H1 (cell line): ENCODE measurements at regions not wholly inside any gene's neighbourhood (a gene's known extent, or its start where the extent isn't known, plus 50 kb on each side); places are given as distances from the start of the nearest gene placed in this dataset.

ENCODE experiments used
- CTCF ChIA-PET: fragments of 300-600 bp; sonication (Branson Sonifier 250); formaldehyde crosslinking; loops from one replicate; lab custom pipeline; 2021; ENCODE audit not compliant: partially characterized antibody; lab: Charles Lee
- POLR2A ChIA-PET: fragments of 300-600 bp; sonication (Branson Sonifier 250); formaldehyde crosslinking; loops from one replicate; lab custom pipeline; 2021; ENCODE audit warnings: inconsistent platforms; ENCODE audit not compliant: partially characterized antibody; lab: Charles Lee
- DNase-seq, 2 experiments: peaks; one replicate each; pipeline versions ENCODE4 v3.0.0 to v3.0.0-alpha.2; 2010 to 2022; ENCODE audit warnings: low spot score in 2 of 2, low read depth in 1 of 2, mixed read lengths in 1 of 2
- FAIRE-seq: peaks from 2 replicates; lab custom pipeline; 2011; peaks lifted over from hg19 to GRCh38; lab: Jason Lieb, UNC
- H2AFZ ChIP-seq: 2 replicates; pipeline ENCODE4 v1.8.1; 2012; ENCODE audit warnings: low read length, inconsistent platforms
- H2AK5ac ChIP-seq: 2 replicates; pipeline ENCODE4 v1.6.1; 2013; ENCODE audit warnings: low read depth, low read length
- H2BK120ac ChIP-seq: replicated peaks from 2 replicates; pipeline ENCODE3; 2013; ENCODE audit warnings: low read depth, low read length, inconsistent platforms
- H2BK12ac ChIP-seq: 2 replicates; pipeline ENCODE4 v1.6.1; 2013; ENCODE audit warnings: low read depth, low read length
- H2BK15ac ChIP-seq: 2 replicates; pipeline ENCODE4 v1.6.1; 2013; ENCODE audit warnings: low read length
- H2BK20ac ChIP-seq: 2 replicates; pipeline ENCODE4 v1.6.1; 2013; ENCODE audit warnings: low read length
- H2BK5ac ChIP-seq: 2 replicates; pipeline ENCODE4 v1.6.1; 2013; ENCODE audit warnings: low read depth, low read length
- H3K14ac ChIP-seq: 2 replicates; pipeline ENCODE4 v1.6.1; 2013; ENCODE audit warnings: inconsistent platforms; ENCODE audit not compliant: insufficient read length
- H3K18ac ChIP-seq: 2 replicates; pipeline ENCODE4 v1.6.1; 2013; ENCODE audit warnings: low read length; ENCODE audit errors: extremely low read depth
- H3K23ac ChIP-seq: 2 replicates; pipeline ENCODE4 v1.6.1; 2013; ENCODE audit warnings: inconsistent platforms; ENCODE audit not compliant: insufficient read length
- H3K23me2 ChIP-seq: 2 replicates; pipeline ENCODE4 v1.6.1; 2013; ENCODE audit warnings: low read depth, low read length
- H3K27ac ChIP-seq: 2 replicates; pipeline ENCODE4 v1.6.1; 2011; ENCODE audit warnings: low read depth, low read length, inconsistent platforms
- H3K27me3 ChIP-seq, 4 experiments: replicated peaks in 1 of 4; 1 replicate in 1 of 4; 2 replicates in 3 of 4; pipeline versions ENCODE4 v1.6.1 to v1.8.1; 2011 to 2013; ENCODE audit warnings: low read length in 3 of 4, mild to moderate bottlenecking in 3 of 4, inconsistent platforms in 2 of 4, mixed read lengths in 2 of 4, moderate library complexity in 1 of 4; ENCODE audit not compliant: control insufficient read depth in 3 of 4, insufficient read depth in 3 of 4; ENCODE audit errors: extremely low read depth in 1 of 4
- H3K36me3 ChIP-seq, 4 experiments: 2 replicates each; pipeline versions ENCODE4 v1.6.1 to v1.8.1; 2011 to 2013; ENCODE audit warnings: mild to moderate bottlenecking in 4 of 4, low read length in 3 of 4, moderate library complexity in 2 of 4, control low read depth in 1 of 4, inconsistent platforms in 1 of 4; ENCODE audit not compliant: insufficient read depth in 4 of 4, control insufficient read depth in 2 of 4
- H3K4ac ChIP-seq: replicated peaks from 2 replicates; pipeline ENCODE3; 2013; ENCODE audit warnings: low read length, low read depth, mixed read lengths, inconsistent platforms; ENCODE audit not compliant: insufficient read length
- H3K4me1 ChIP-seq, 4 experiments: replicated peaks in 1 of 4; 1 replicate in 1 of 4; 2 replicates in 3 of 4; pipeline versions ENCODE4 v1.6.1 to v1.8.1; 2011 to 2013; ENCODE audit warnings: low read length in 3 of 4, inconsistent platforms in 2 of 4, mixed read lengths in 1 of 4; ENCODE audit not compliant: insufficient read depth in 4 of 4, control insufficient read depth in 3 of 4
- H3K4me2 ChIP-seq, 2 experiments: 2 replicates each; pipeline versions ENCODE4 v1.6.1 to v1.8.1; 2011 to 2013; ENCODE audit warnings: low read depth in 2 of 2, low read length in 2 of 2, control low read depth in 1 of 2, inconsistent platforms in 1 of 2, mild to moderate bottlenecking in 1 of 2; ENCODE audit not compliant: insufficient read depth in 1 of 2
- H3K4me3 ChIP-seq, 4 experiments: fragments of 200-600, 300-600 bp in 1 of 4; sonication (generic), shearing (Covaris generic), sonication (Bioruptor Twin) in 1 of 4; 2 replicates each; pipeline versions ENCODE4 v1.5.1 to v1.8.1; 2011 to 2016; ENCODE audit warnings: low read length in 4 of 4, low read depth in 3 of 4, control low read depth in 2 of 4, inconsistent platforms in 2 of 4, mild to moderate bottlenecking in 2 of 4, mixed read lengths in 1 of 4, moderate library complexity in 1 of 4; ENCODE audit not compliant: insufficient read depth in 2 of 4; ENCODE audit errors: extremely low read depth in 1 of 4
- H3K56ac ChIP-seq: replicated peaks from 2 replicates; pipeline ENCODE3; 2013; ENCODE audit warnings: low read depth, mild to moderate bottlenecking, mixed read lengths, low read length, inconsistent platforms; ENCODE audit not compliant: insufficient read length
- H3K79me1 ChIP-seq: 2 replicates; pipeline ENCODE4 v1.6.1; 2013; ENCODE audit warnings: low read depth, low read length, control low read depth
- H3K79me2 ChIP-seq, 2 experiments: 2 replicates each; pipeline versions ENCODE4 v1.6.1 to v1.8.1; 2012 to 2013; ENCODE audit warnings: low read length in 2 of 2, mild to moderate bottlenecking in 2 of 2, inconsistent platforms in 1 of 2; ENCODE audit not compliant: insufficient read depth in 2 of 2, control insufficient read depth in 1 of 2
- H3K9ac ChIP-seq, 4 experiments: replicated peaks in 1 of 4; 1 replicate in 1 of 4; 2 replicates in 3 of 4; pipeline versions ENCODE4 v1.6.1 to v1.8.1; 2011 to 2013; ENCODE audit warnings: low read depth in 3 of 4, low read length in 3 of 4, control low read depth in 2 of 4, mild to moderate bottlenecking in 2 of 4, moderate library complexity in 2 of 4, inconsistent platforms in 1 of 4; ENCODE audit errors: extremely low read depth in 1 of 4
- H3K9me3 ChIP-seq, 2 experiments: 2 replicates each; pipeline versions ENCODE4 v1.6.1 to v1.8.1; 2012 to 2013; ENCODE audit warnings: mild to moderate bottlenecking in 2 of 2, moderate library complexity in 2 of 2, control low read depth in 1 of 2, inconsistent platforms in 1 of 2, low read depth in 1 of 2, low read length in 1 of 2, mixed read lengths in 1 of 2; ENCODE audit not compliant: insufficient read depth in 2 of 2
- H4K20me1 ChIP-seq, 2 experiments: replicated peaks in 1 of 2; 2 replicates each; pipeline versions ENCODE3 to v1.8.1; 2011 to 2013; ENCODE audit warnings: inconsistent platforms in 2 of 2, low read length in 2 of 2, mild to moderate bottlenecking in 1 of 2; ENCODE audit not compliant: insufficient read depth in 2 of 2, control insufficient read depth in 1 of 2
- H4K5ac ChIP-seq: 2 replicates; pipeline ENCODE4 v1.6.1; 2013; ENCODE audit warnings: low read length, low read depth, mixed read lengths, inconsistent platforms; ENCODE audit not compliant: insufficient read length
- H4K8ac ChIP-seq: 2 replicates; pipeline ENCODE4 v1.8.0; 2013; ENCODE audit warnings: mild to moderate bottlenecking, moderate library complexity, low read length, inconsistent platforms; ENCODE audit not compliant: insufficient read depth; ENCODE audit errors: extremely low read depth
- H4K91ac ChIP-seq: replicated peaks from 2 replicates; pipeline ENCODE3; 2013; ENCODE audit warnings: low read length, mixed read lengths, inconsistent platforms; ENCODE audit not compliant: insufficient read length
- CEBPB ChIP-seq: IDR thresholded peaks from 2 replicates; pipeline ENCODE4 v1.6.1; 2012; ENCODE audit warnings: low read depth, low read length
- EZH2 ChIP-seq: fragments of 200-600 bp; sonication (generic); IDR thresholded peaks from 2 replicates; pipeline ENCODE4 v1.7.1; 2012; ENCODE audit warnings: low read depth, mild to moderate bottlenecking, moderate library complexity, low read length, inconsistent platforms; ENCODE audit not compliant: severe bottlenecking
- WGBS, 2 experiments: shearing (Covaris generic) in 1 of 2; methylation state at CpG; one replicate each; pipeline versions ENCODE4 v1.1.6 to v1.1.7; 2013 to 2015; ENCODE audit warnings: low lambda C conversion rate in 2 of 2, mixed read lengths in 2 of 2, inconsistent platforms in 1 of 2, low coverage in 1 of 2, missing lambda C conversion rate in 1 of 2; ENCODE audit not compliant: insufficient replicate concordance in 2 of 2, insufficient coverage in 1 of 2, insufficient read length in 1 of 2; ENCODE audit errors: extremely low coverage in 1 of 2, missing lambda C conversion rate in 1 of 2; 5-methylcytosine and 5-hydroxymethylcytosine counted together

DNA sequence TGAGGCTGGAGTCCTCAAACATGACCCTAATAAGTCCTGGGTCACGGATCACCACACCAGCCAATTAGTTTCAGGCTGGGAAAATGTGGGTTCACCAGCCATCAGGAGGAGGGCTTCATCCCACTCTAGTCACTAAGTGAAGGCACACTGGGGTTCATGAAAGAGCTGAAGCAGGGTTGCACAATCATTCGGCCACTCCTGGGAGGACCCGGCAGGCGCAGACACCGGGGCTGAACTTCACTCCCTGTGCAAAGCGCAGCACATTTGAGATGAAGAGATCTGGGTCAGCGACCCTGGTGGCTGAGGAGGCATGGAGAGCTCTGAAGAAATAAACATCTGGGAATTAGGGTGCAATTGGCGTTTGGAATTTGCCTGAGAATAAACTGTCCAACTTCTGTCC lies 684.4 kb upstream of the SALL3 start:
- no peak overlapping the region for H2BK15ac ChIP-seq
- H3K27me3 ChIP-seq, result no peaks in the 10 kb centered on the region
- no peak overlapping the region for H2BK120ac ChIP-seq
- no peaks in the 10 kb centered on the region for H3K23me2 ChIP-seq
- TF ChIP-seq CEBPB (peak; percentile 42; the same call in 1 of the 2 replicates), EZH2 (no peak)
- ChIA-PET POLR2A (no interaction called here), CTCF (interaction anchor here (0.6 kb wide), 1 partner anchor 98 kb away, joined by 3 read pairs; no protein-coding TSS in a partner anchor)
- H3K36me3 ChIP-seq, result no peaks in the 10 kb centered on the region
- H4K5ac ChIP-seq, result no peak overlapping the region
- no peak overlapping the region for H2BK5ac ChIP-seq
- no peaks in the 10 kb centered on the region for H3K79me2 ChIP-seq
- no peak for DNase-seq
- H3K9me3 ChIP-seq, result no peaks in the 10 kb centered on the region
- H3K4ac ChIP-seq, result no peak overlapping the region
- H3K56ac ChIP-seq, result no peak overlapping the region
- no peak overlapping the region for H3K23ac ChIP-seq
- no peak overlapping the region for H3K14ac ChIP-seq
- no peak overlapping the region for H3K9ac ChIP-seq
- no peak overlapping the region for H2BK12ac ChIP-seq
- no peak overlapping the region for H4K8ac ChIP-seq
- no peak overlapping the region for H3K4me3 ChIP-seq
- H3K4me2 ChIP-seq, result no peak overlapping the region
- no peak overlapping the region for H2AK5ac ChIP-seq
- no peak overlapping the region for H2AFZ ChIP-seq
- peaks cover 4 to 11% (median 8%) of the 10 kb centered on the region in 4 experiments; a peak in 5 of 7 replicates for H3K4me1 ChIP-seq
- 96% methylated on average over 8 of the region's 8 CpGs; no CpG with 5 or more reads in 1 of the 2 experiments for WGBS, 2 experiments
- no peak overlapping the region for H3K27ac ChIP-seq
- H4K20me1 ChIP-seq, result no peaks in the 10 kb centered on the region
- no peak overlapping the region for H4K91ac ChIP-seq
- H2BK20ac ChIP-seq, result no peak overlapping the region
- FAIRE-seq, result no peak
- no peaks in the 10 kb centered on the region for H3K79me1 ChIP-seq
- H3K18ac ChIP-seq, result no peak overlapping the region
